ENCODE measurements at regions not wholly inside any gene's neighbourhood (a gene's known extent, or its start where the extent isn't known, plus 50 kb on each side); places are given as distances from the start of the nearest gene placed in this dataset.
"Not testable (repeated sequence)": the region's sequence is repeated elsewhere in the genome, so short reads cannot be mapped to it uniquely, and the experiment has no call there.

GRCh38 chr6:77087794-77088318 lies 375.4 kb downstream of the HTR1B start:
- not testable (repeated sequence) for DNase-seq

GRCh38 chr6:77074037-77074713 lies 389.1 kb downstream of the HTR1B start:
- DNase-seq = no peak

GRCh38 chr6:77073410-77073760 lies 389.9 kb downstream of the HTR1B start:
- no peak for DNase-seq

GRCh38 chr6:77072694-77073409 lies 390.4 kb downstream of the HTR1B start:
- no peak for DNase-seq

- DNase-seq = no peak
Measured at GRCh38 chr6:77063494-77063893, 399.8 kb downstream of the HTR1B start.

- DNase-seq = no peak
Measured at GRCh38 chr6:77055711-77056110, 407.6 kb downstream of the HTR1B start.

GRCh38 chr6:77040568-77041195 lies 422.6 kb downstream of the HTR1B start:
- DNase-seq = no peak

- no peak for DNase-seq
Measured at GRCh38 chr6:77038807-77039206, 424.5 kb downstream of the HTR1B start.

GRCh38 chr6:77037439-77037838 lies 425.9 kb downstream of the HTR1B start:
- no peak for DNase-seq

GRCh38 chr6:77036400-77036799 lies 426.9 kb downstream of the HTR1B start:
- DNase-seq = no peak

GRCh38 chr6:77034161-77034560 lies 429.1 kb downstream of the HTR1B start:
- DNase-seq = no peak

- DNase-seq = peak in 2 of 56 donors; percentile 14 to 16
Measured at GRCh38 chr6:77030929-77031674, 432.2 kb downstream of the HTR1B start.

- no peak for DNase-seq
Measured at GRCh38 chr6:77026341-77026740, 436.9 kb downstream of the HTR1B start.

GRCh38 chr6:77025736-77026223 lies 437.5 kb downstream of the HTR1B start:
- no peak for DNase-seq

GRCh38 chr6:77021778-77022177 lies 441.5 kb downstream of the HTR1B start:
- DNase-seq = no peak

- no peak for DNase-seq
Measured at GRCh38 chr6:77021232-77021631, 442.1 kb downstream of the HTR1B start.

- DNase-seq = no peak
Measured at GRCh38 chr6:77019081-77019480, 444.2 kb downstream of the HTR1B start.

GRCh38 chr6:77017537-77017936 lies 445.8 kb downstream of the HTR1B start:
- no peak for DNase-seq

GRCh38 chr6:77015350-77015749 lies 447.9 kb downstream of the HTR1B start:
- peak in 1 of 56 donors; percentile 1 for DNase-seq

GRCh38 chr6:77011929-77012545 lies 451.3 kb downstream of the HTR1B start:
- no peak for DNase-seq

- no peak for DNase-seq
Measured at GRCh38 chr6:77010931-77011542, 452.3 kb downstream of the HTR1B start.

All from nucleus accumbens (tissue), 56 donors.